Suppressor macrophage treated with lipopolysaccharide for 1 hour (primary cell): ENCODE measurements at regions not wholly inside any gene's neighbourhood (a gene's known extent, or its start where the extent isn't known, plus 50 kb on each side); places are given as distances from the start of the nearest gene placed in this dataset.
A peak's percentile ranks its signal among the peaks of the same experiment; 100 is the strongest.

Experiments used
- DNase-seq, 3 donors: peaks; one replicate each; pipeline ENCODE4 v3.0.0-alpha.2; 2020 to 2022

- DNase-seq, result no peak
These were observed 439.2 kb downstream of the SETBP1 start for GRCh38 chr18:45119876-45120275.

- DNase-seq, result no peak
These were observed 440.5 kb downstream of the SETBP1 start for GRCh38 chr18:45121146-45121545.

GRCh38 chr18:45122506-45122905, 441.8 kb downstream of the SETBP1 start:
- DNase-seq, result no peak

GRCh38 chr18:45127405-45127804, 446.7 kb downstream of the SETBP1 start:
- DNase-seq, result no peak

- no peak for DNase-seq
These were observed 452.6 kb downstream of the SETBP1 start for GRCh38 chr18:45133276-45133675.

- DNase-seq, result no peak
These were observed 455.8 kb downstream of the SETBP1 start for GRCh38 chr18:45136381-45137086.

GRCh38 chr18:45137087-45137419, 456.4 kb downstream of the SETBP1 start:
- no peak for DNase-seq

- no peak for DNase-seq
These were observed 458.8 kb downstream of the SETBP1 start for GRCh38 chr18:45139478-45139877.

- no peak for DNase-seq
These were observed 462.2 kb downstream of the SETBP1 start for GRCh38 chr18:45142868-45143267.

- no peak for DNase-seq
These were observed 465.6 kb upstream of the SLC14A2 start for GRCh38 chr18:45149712-45150111.

- DNase-seq, result no peak
These were observed 463.6 kb upstream of the SLC14A2 start for GRCh38 chr18:45151645-45152044.

- peak in 1 of 3 donors; percentile 30 for DNase-seq
These were observed 459.8 kb upstream of the SLC14A2 start for GRCh38 chr18:45155526-45155925.

- no peak for DNase-seq
These were observed 458.3 kb upstream of the SLC14A2 start for GRCh38 chr18:45156946-45157345.

GRCh38 chr18:45157576-45157975, 457.7 kb upstream of the SLC14A2 start:
- DNase-seq, result no peak

GRCh38 chr18:45161850-45162249, 453.4 kb upstream of the SLC14A2 start:
- DNase-seq, result peak in 2 of 3 donors; percentile 9 to 11

- DNase-seq, result no peak
These were observed 451.4 kb upstream of the SLC14A2 start for GRCh38 chr18:45163871-45164270.

- no peak for DNase-seq
These were observed 450.7 kb upstream of the SLC14A2 start for GRCh38 chr18:45164551-45164950.

- DNase-seq, result peak in 2 of 3 donors; percentile 8 to 33
These were observed 450.0 kb upstream of the SLC14A2 start for GRCh38 chr18:45165176-45165713.

- no peak for DNase-seq
These were observed 449.4 kb upstream of the SLC14A2 start for GRCh38 chr18:45165871-45166270.

GRCh38 chr18:45166341-45166835, 448.9 kb upstream of the SLC14A2 start:
- DNase-seq, result no peak

GRCh38 chr18:45166836-45167551, 448.3 kb upstream of the SLC14A2 start:
- DNase-seq, result no peak

- DNase-seq, result no peak
These were observed 447.5 kb upstream of the SLC14A2 start for GRCh38 chr18:45167631-45168280.

GRCh38 chr18:45168866-45169600, 446.2 kb upstream of the SLC14A2 start:
- peak in 1 of 3 donors; percentile 9 for DNase-seq
